ENCODE measurements at regions not wholly inside any gene's neighbourhood (a gene's known extent, or its start where the extent isn't known, plus 50 kb on each side); places are given as distances from the start of the nearest gene placed in this dataset.

GRCh38 chr12:45668641-45669040 is 60.9 kb upstream of the ARID2 start:
- TF ChIP-seq CTCF (IDR thresholded peaks at IDR 0.05) (no peak), POLR2A (IDR thresholded peaks at IDR 0.05) (no peak)
